Right lobe of liver (tissue), 6 donors: ENCODE measurements at regions not wholly inside any gene's neighbourhood (a gene's known extent, or its start where the extent isn't known, plus 50 kb on each side); places are given as distances from the start of the nearest gene placed in this dataset.

Experiments
- ATAC-seq, 4 donors: fragments of 200-7000 bp; cut with Tn5 transposase; one replicate each; pipeline ENCODE4 v1.9.1; 2020; ENCODE audit warnings: mild to moderate bottlenecking in 4 of 4, moderate library complexity in 4 of 4
- DNase-seq, 3 donors: peaks; one replicate each; pipeline ENCODE4 v3.0.0-alpha.2; 2020
- H3K27ac ChIP-seq, 3 donors: fragments of 200-600 bp; one replicate each; pipeline ENCODE4 v1.8.0; 2022
- H3K27me3 ChIP-seq, 2 donors: fragments of 200-600 bp; one replicate each; pipeline ENCODE4 v1.8.0; 2022
- H3K36me3 ChIP-seq, 4 donors: fragments of 200-600 bp; sonication (generic) in 1 of 4; one replicate each; pipeline versions ENCODE4 v1.5.1 to v1.8.0; 2017 to 2022; ENCODE audit warnings: control low read depth in 1 of 4
- H3K4me1 ChIP-seq, 4 donors: fragments of 200-600 bp; sonication (generic) in 1 of 4; one replicate each; pipeline versions ENCODE4 v1.5.1 to v1.8.0; 2017 to 2022; ENCODE audit warnings: control low read depth in 1 of 4
- H3K4me3 ChIP-seq, 3 donors: fragments of 200-600 bp; one replicate each; pipeline ENCODE4 v1.8.0; 2022
- H3K9me3 ChIP-seq, 4 donors: fragments of 200-600 bp; sonication (generic) in 1 of 4; one replicate each; pipeline versions ENCODE4 v1.5.1 to v1.8.0; 2017 to 2022; ENCODE audit warnings: control low read depth in 1 of 4
- CTCF ChIP-seq, 4 donors: fragments of 200-600 bp in 3 of 4; fragments of 450-650 bp in 1 of 4; IDR thresholded peaks; one replicate each; pipeline versions ENCODE4 v1.5.1 to v1.8.0; 2016 to 2022; ENCODE audit warnings: antibody characterized with exemption in 4 of 4, mild to moderate bottlenecking in 2 of 4
- POLR2A ChIP-seq: fragments of 450-650 bp; IDR thresholded peaks from one replicate; pipeline ENCODE4 v1.6.1; 2017; ENCODE audit warnings: antibody characterized with exemption, mild to moderate bottlenecking
- WGBS: methylation state at CpG from one replicate; pipeline ENCODE4 v1.1.6; 2018; ENCODE audit warnings: low coverage, low lambda C conversion rate; ENCODE audit not compliant: insufficient coverage; ENCODE audit errors: missing lambda C conversion rate; 5-methylcytosine and 5-hydroxymethylcytosine counted together
- intact Hi-C, 2 donors: fragments of 100-400 bp; cut with DNase I; formaldehyde crosslinking; loops; one replicate each; pipeline versions ENCODE4 v1.11.2 to v1.14.1; 2022
- donor health status: DM: no; HTN: yes; CAD: no.
- donor health status: DM: no; HTN: no; CAD: no.
- donor health status: DM: no; HTN: no; CAD: no.
- donor health status: DM: no; HTN: yes; CAD: no.
- donor health status: DM: no; HTN: yes; CAD: no.

- Histone ChIP-seq H3K27ac (no peak overlapping the region), H3K36me3 (no peaks in the 10 kb centered on the region), H3K4me3 (no peak overlapping the region), H3K27me3 (no peaks in the 10 kb centered on the region), H3K4me1 (peaks cover 0 to 31% (median 10%) of the 10 kb centered on the region in 4 donors), H3K9me3 (no peaks in the 10 kb centered on the region)
- TF ChIP-seq CTCF (IDR thresholded peaks at IDR 0.05): no peak
- no peak for TF ChIP-seq POLR2A
- intact Hi-C loops: no loop called here
- DNase-seq (no peak), ATAC-seq (no peak)
Measured at GRCh38 chr2:142755191-142755590, 122.3 kb upstream of the KYNU start.

GRCh38 chr2:142754182-142754581, 123.3 kb upstream of the KYNU start:
- intact Hi-C loops: no loop called here
- Histone ChIP-seq H3K36me3 (no peaks in the 10 kb centered on the region), H3K27me3 (no peaks in the 10 kb centered on the region), H3K4me3 (no peak overlapping the region), H3K9me3 (no peaks in the 10 kb centered on the region), H3K4me1 (peaks cover 0 to 31% (median 10%) of the 10 kb centered on the region in 4 donors), H3K27ac (no peak overlapping the region)
- 6% methylated on average over 1 of the region's 1 CpG for WGBS
- ATAC-seq (peak; percentile 84 to 91 (median 88)), DNase-seq (no peak)
- TF ChIP-seq CTCF (IDR thresholded peaks at IDR 0.05): no peak
- no peak for TF ChIP-seq POLR2A

- intact Hi-C loops: no loop called here
- Histone ChIP-seq H3K9me3 (no peaks in the 10 kb centered on the region), H3K36me3 (no peaks in the 10 kb centered on the region), H3K4me3 (no peak overlapping the region), H3K27ac (peak overlapping the region in 2 of 3 donors; percentile 29 to 35), H3K27me3 (no peaks in the 10 kb centered on the region), H3K4me1 (peaks cover 0 to 31% (median 10%) of the 10 kb centered on the region in 4 donors)
- WGBS: 30% methylated on average over 2 of the region's 2 CpGs
- ATAC-seq (peak; percentile 61 to 81 (median 62)), DNase-seq (no peak)
- TF ChIP-seq CTCF (IDR thresholded peaks at IDR 0.05) (no peak), POLR2A (no peak)
Measured at GRCh38 chr2:142750858-142751257, 126.6 kb upstream of the KYNU start.

GRCh38 chr2:142748559-142749099, 128.8 kb upstream of the KYNU start:
- Histone ChIP-seq H3K27ac (no peak overlapping the region), H3K36me3 (no peaks in the 10 kb centered on the region), H3K27me3 (no peaks in the 10 kb centered on the region), H3K4me1 (peaks cover 0 to 19% (median 6%) of the 10 kb centered on the region in 4 donors), H3K4me3 (no peak overlapping the region), H3K9me3 (no peaks in the 10 kb centered on the region)
- intact Hi-C loops: no loop called here
- WGBS: 83% methylated on average over 11 of the region's 14 CpGs
- DNase-seq (no peak), ATAC-seq (no peak)
- no peak for TF ChIP-seq CTCF (IDR thresholded peaks at IDR 0.05)
- TF ChIP-seq POLR2A: no peak

- Histone ChIP-seq H3K4me3 (no peak overlapping the region), H3K27me3 (no peaks in the 10 kb centered on the region), H3K27ac (no peak overlapping the region), H3K9me3 (no peaks in the 10 kb centered on the region), H3K36me3 (no peaks in the 10 kb centered on the region), H3K4me1 (peaks cover 0 to 5% (median 0%) of the 10 kb centered on the region in 4 donors)
- intact Hi-C loops: no loop called here
- peak in 1 of 3 donors; percentile 29 for DNase-seq
- peak; percentile 77 to 99 (median 96) for ATAC-seq
- TF ChIP-seq CTCF (IDR thresholded peaks at IDR 0.05) (no peak), POLR2A (no peak)
- 11% methylated on average over 4 of the region's 4 CpGs for WGBS
Measured at GRCh38 chr2:142745691-142746090, 131.8 kb upstream of the KYNU start.
